ENCODE measurements at regions not wholly inside any gene's neighbourhood (a gene's known extent, or its start where the extent isn't known, plus 50 kb on each side); places are given as distances from the start of the nearest gene placed in this dataset.
"Not testable (repeated sequence)": the region's sequence is repeated elsewhere in the genome, so short reads cannot be mapped to it uniquely, and the experiment has no call there.

DNA sequence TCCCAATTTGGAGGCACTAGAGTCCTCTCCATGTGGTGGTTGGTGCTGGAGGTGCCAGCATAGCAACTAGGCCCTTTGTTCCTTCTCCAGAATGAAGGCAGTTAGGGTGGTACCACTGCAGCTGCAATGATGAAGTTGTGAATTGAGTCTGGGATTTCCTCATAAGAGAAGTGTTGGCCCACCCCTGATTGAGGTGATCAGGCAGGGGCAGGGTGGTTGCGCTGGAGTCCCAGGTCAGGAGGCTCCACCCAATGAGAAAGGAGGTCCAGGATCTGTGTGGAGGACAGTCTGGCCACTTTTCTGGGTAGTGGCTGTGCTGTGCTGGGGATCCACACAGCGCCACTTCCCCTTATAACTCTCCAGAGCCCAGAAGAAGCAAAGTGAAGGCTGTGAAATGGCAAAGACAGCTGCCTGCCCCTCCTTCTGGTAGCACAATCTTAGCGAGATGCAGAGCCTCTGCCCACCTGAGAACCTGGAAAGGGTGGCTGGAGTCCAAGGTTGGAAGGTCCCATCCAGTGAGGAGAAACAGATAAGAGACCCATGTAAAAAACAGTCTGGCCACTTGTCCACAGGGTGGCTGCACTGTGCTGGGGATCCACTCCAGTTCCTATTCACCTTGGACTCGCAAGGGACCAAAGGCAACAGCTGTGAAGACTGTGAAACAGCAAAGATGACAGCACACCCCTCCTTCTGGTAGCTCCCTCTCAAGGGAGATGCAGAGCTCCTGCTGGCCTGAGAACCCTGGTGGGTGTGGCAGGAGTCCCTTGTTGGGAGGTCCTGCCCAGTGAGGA, 124.6 kb downstream of the RRAGB start:
- no peak for DNase-seq (ENCODE audit: low spot score in 2 of 2)
- intact Hi-C loops (cut with DNase I; ENCODE audit: low total_unique reads) = no loop called here
- no peak overlapping the region for H3K4me3 ChIP-seq (ENCODE audit: low read depth, poor library complexity, severe bottlenecking)
- WGBS, 2 donors = 71 to 87% methylated on average over 3 to 4 of the region's 4 CpGs
- TF ChIP-seq CTCF (IDR thresholded peaks at IDR 0.05) = no peak
- no peak for TF ChIP-seq POLR2A (IDR thresholded peaks at IDR 0.05)

- intact Hi-C loops (cut with DNase I; ENCODE audit: low total_unique reads); H3K4me3 ChIP-seq (ENCODE audit: low read depth, poor library complexity, severe bottlenecking); DNase-seq (ENCODE audit: low spot score in 2 of 2): not testable (repeated sequence)
- 73 to 93% methylated on average over 4 of the region's 4 CpGs for WGBS, 2 donors
Observed at GRCh38 chrX:55866779-55867178, 149.2 kb downstream of the RRAGB start.

- DNase-seq (ENCODE audit: low spot score in 2 of 2) = no peak
- 57 to 65% methylated on average over 1 of the region's 1 CpG for WGBS, 2 donors
- H3K4me3 ChIP-seq (ENCODE audit: low read depth, poor library complexity, severe bottlenecking) = no peak overlapping the region
- no peak for TF ChIP-seq POLR2A (IDR thresholded peaks at IDR 0.05)
- no peak for TF ChIP-seq CTCF (IDR thresholded peaks at IDR 0.05)
- intact Hi-C loops (cut with DNase I; ENCODE audit: low total_unique reads) = no loop called here
Observed at GRCh38 chrX:55867181-55867651, 149.7 kb downstream of the RRAGB start.

DNA sequence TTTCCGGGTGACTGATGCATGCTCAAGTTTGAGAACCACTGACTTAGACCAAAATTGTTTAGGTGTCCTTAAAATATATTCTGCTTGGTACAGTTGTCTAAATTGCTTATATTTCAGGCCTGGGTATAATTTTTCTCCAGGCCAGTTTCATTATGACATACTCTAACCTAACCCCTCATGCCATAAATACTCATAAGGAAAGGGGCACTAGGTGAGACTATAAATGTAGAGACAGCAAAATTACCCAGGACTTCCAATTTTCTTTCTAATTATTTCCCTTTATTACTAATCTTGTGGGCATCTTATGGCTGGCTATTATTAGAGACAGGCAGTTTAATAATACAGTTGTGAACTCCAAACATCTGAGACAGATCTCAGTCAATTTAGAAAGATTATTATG, 150.2 kb downstream of the RRAGB start:
- DNase-seq (ENCODE audit: low spot score in 2 of 2) = no peak
- WGBS, 2 donors = 80 to 81% methylated on average over 1 of the region's 1 CpG
- TF ChIP-seq POLR2A (IDR thresholded peaks at IDR 0.05) (no peak), CTCF (IDR thresholded peaks at IDR 0.05) (no peak)
- intact Hi-C loops (cut with DNase I; ENCODE audit: low total_unique reads) = no loop called here
- no peak overlapping the region for H3K4me3 ChIP-seq (ENCODE audit: low read depth, poor library complexity, severe bottlenecking)

- no peak for TF ChIP-seq POLR2A (IDR thresholded peaks at IDR 0.05)
- TF ChIP-seq CTCF (IDR thresholded peaks at IDR 0.05) = no peak
- H3K4me3 ChIP-seq (ENCODE audit: low read depth, poor library complexity, severe bottlenecking) = no peak overlapping the region
- no peak for DNase-seq (ENCODE audit: low spot score in 2 of 2)
- intact Hi-C loops (cut with DNase I; ENCODE audit: low total_unique reads) = no loop called here
Observed at GRCh38 chrX:55874807-55875206, 157.3 kb downstream of the RRAGB start.

DNA sequence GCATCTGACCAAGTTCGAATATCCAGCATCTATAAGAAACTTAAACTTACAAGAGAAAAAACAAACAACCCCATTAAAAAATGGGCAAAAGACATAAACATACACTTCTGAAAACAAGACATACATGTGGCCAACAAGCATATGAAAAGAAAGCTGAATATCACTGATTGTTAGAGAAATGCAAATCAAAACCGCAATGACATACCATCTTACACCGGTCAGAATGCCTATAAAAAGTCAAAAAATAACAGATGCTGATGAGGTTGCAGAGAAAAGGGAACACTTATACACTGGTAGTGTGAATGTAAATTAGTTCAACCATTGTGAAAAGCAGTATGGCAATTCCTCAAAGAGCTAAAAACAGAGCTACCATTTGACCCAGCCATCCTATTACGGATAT, 166.0 kb downstream of the RRAGB start:
- WGBS, 2 donors = 86 to 97% methylated on average over 4 of the region's 4 CpGs
- H3K4me3 ChIP-seq (ENCODE audit: low read depth, poor library complexity, severe bottlenecking); DNase-seq (ENCODE audit: low spot score in 2 of 2); intact Hi-C loops (cut with DNase I; ENCODE audit: low total_unique reads): not testable (repeated sequence)

Measured in lower leg skin (tissue), 4 donors.